ENCODE measurements at regions not wholly inside any gene's neighbourhood (a gene's known extent, or its start where the extent isn't known, plus 50 kb on each side); places are given as distances from the start of the nearest gene placed in this dataset.

DNA sequence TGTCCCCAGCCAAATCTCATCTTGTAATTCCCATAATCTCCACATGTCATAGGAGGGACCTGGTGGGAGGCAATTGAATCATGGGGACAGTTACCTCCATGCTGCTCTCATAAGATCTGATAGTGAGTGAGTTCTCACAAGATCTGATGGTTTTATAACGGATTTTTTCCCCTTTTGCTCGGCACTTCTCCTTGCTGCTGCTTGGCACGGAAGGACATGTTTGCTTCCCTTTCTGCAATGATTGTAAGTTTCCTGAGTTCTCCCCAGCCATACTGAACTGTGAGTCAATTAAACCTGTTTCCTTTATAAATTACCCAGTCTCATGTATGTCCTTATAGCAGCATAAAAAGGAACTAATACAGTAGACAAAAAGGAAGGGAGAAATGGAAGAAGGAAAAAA is 76.7 kb upstream of the CCNG1 start:
- CTCF ChIA-PET: no interaction called here
- WGBS, 2 experiments (ENCODE audit: extremely low coverage in 2 of 2, insufficient read length in 1 of 2): 0% methylated on average over 1 of the region's 3 CpGs; no CpG with 5 or more reads in 1 of the 2 experiments

More for the DNA sequence above, 76.7 kb upstream of the CCNG1 start:
- in situ Hi-C loops (cut with MboI; ENCODE audit: low sequenced_read_pairs) (no loop called here), dilution Hi-C loops (cut with HindIII; ENCODE audit: low sequenced_read_pairs, unreplicated experiment) (no loop called here), intact Hi-C loops (cut with micrococcal nuclease) (no loop called here)
- no peak for ATAC-seq (ENCODE audit: low read depth)
- no peak overlapping the region for H3K9ac ChIP-seq (ENCODE audit: low read depth, low read length)
- no peak overlapping the region for H4K5ac ChIP-seq (ENCODE audit: low read depth, low read length)
- no peaks in the 10 kb centered on the region for H3K36me3 ChIP-seq (ENCODE audit: control insufficient read depth, insufficient read depth, low read length)
- no peaks in the 10 kb centered on the region for H4K20me1 ChIP-seq (ENCODE audit: insufficient read depth, low read length)
- no peak overlapping the region for H3K27ac ChIP-seq (ENCODE audit: insufficient read depth, low read length)
- no peak overlapping the region for H4K91ac ChIP-seq (ENCODE audit: insufficient read depth, low read depth, low read length)
- H3K4ac ChIP-seq (ENCODE audit: low read depth, low read length): no peak overlapping the region
- H2AK9ac ChIP-seq (replicated peaks; ENCODE audit: low read depth, low read length, poor library complexity): no peak overlapping the region
- H3K18ac ChIP-seq (ENCODE audit: low read depth, low read length): no peak overlapping the region
- POLR2A ChIA-PET (ENCODE audit: unreplicated experiment): no interaction called here
- H4K8ac ChIP-seq (ENCODE audit: low read depth in 2 of 2, low read length in 2 of 2): no peak overlapping the region
- no peak overlapping the region for H3K23ac ChIP-seq (ENCODE audit: low read depth, low read length)
- BruUV-seq (replicated peaks): no TSS peak
- no peak overlapping the region for H3K4me2 ChIP-seq (ENCODE audit: low read depth, low read length)
- no peaks in the 10 kb centered on the region for H3K9me1 ChIP-seq (ENCODE audit: insufficient read depth, low read length)
- H3K79me1 ChIP-seq (ENCODE audit: low read depth in 1 of 2, low read length in 2 of 2): no peaks in the 10 kb centered on the region
- DNase-seq: no peak
- no peak overlapping the region for H2AK5ac ChIP-seq (ENCODE audit: low read depth, low read length)
- H3K4me3 ChIP-seq (ENCODE audit: insufficient read depth, low read depth, low read length): no peak overlapping the region
- no peak overlapping the region for H2AFZ ChIP-seq (replicated peaks; ENCODE audit: low read length, poor library complexity)
- TF ChIP-seq FOS (IDR thresholded peaks at IDR 0.05; ENCODE audit: low read depth, low read length) (no peak), MXI1 (IDR thresholded peaks at IDR 0.05; ENCODE audit: borderline replicate concordance, low read depth, low read length) (no peak), CHD1 (IDR thresholded peaks at IDR 0.05; ENCODE audit: low read depth, low read length) (no peak), CEBPB (IDR thresholded peaks at IDR 0.05; ENCODE audit: low read depth, low read length) (no peak), CTCF (conservative IDR thresholded peaks at IDR 0.05; ENCODE audit: low read depth, low read length) (no peak), SMC3 (IDR thresholded peaks at IDR 0.05; ENCODE audit: low read depth, low read length) (no peak), MAZ (IDR thresholded peaks at IDR 0.05; ENCODE audit: borderline replicate concordance, low read depth, low read length) (no peak), RAD21 (IDR thresholded peaks at IDR 0.05; ENCODE audit: low read length) (no peak), NFE2L2 (IDR thresholded peaks at IDR 0.05; ENCODE audit: low read depth, low read length) (no peak), POLR2A (IDR thresholded peaks at IDR 0.05; ENCODE audit: low read depth, low read length) (no peak), RFX5 (IDR thresholded peaks at IDR 0.05; ENCODE audit: low read depth, low read length) (no peak), BHLHE40 (IDR thresholded peaks at IDR 0.05; ENCODE audit: low read depth, low read length) (no peak), MAFK (IDR thresholded peaks at IDR 0.05; ENCODE audit: low read depth, low read length) (no peak), RCOR1 (IDR thresholded peaks at IDR 0.05; ENCODE audit: insufficient replicate concordance, low read length) (no peak)
- TF ChIP-seq, protein P1, sequence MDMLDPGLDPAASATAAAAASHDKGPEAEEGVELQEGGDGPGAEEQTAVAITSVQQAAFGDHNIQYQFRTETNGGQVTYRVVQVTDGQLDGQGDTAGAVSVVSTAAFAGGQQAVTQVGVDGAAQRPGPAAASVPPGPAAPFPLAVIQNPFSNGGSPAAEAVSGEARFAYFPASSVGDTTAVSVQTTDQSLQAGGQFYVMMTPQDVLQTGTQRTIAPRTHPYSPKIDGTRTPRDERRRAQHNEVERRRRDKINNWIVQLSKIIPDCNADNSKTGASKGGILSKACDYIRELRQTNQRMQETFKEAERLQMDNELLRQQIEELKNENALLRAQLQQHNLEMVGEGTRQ (IDR thresholded peaks at IDR 0.05; ENCODE audit: low read depth, low read length): no peak
- TF ChIP-seq, protein P2, sequence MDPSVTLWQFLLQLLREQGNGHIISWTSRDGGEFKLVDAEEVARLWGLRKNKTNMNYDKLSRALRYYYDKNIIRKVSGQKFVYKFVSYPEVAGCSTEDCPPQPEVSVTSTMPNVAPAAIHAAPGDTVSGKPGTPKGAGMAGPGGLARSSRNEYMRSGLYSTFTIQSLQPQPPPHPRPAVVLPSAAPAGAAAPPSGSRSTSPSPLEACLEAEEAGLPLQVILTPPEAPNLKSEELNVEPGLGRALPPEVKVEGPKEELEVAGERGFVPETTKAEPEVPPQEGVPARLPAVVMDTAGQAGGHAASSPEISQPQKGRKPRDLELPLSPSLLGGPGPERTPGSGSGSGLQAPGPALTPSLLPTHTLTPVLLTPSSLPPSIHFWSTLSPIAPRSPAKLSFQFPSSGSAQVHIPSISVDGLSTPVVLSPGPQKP (IDR thresholded peaks at IDR 0.05; ENCODE audit: borderline replicate concordance, low read depth, low read length): no peak
- no peak overlapping the region for H3K56ac ChIP-seq (ENCODE audit: extremely low read depth, insufficient read depth, low read length)
- no peak overlapping the region for H2BK120ac ChIP-seq (ENCODE audit: low read depth, low read length)
- no peaks in the 10 kb centered on the region for H3K9me3 ChIP-seq (ENCODE audit: control insufficient read depth, insufficient read depth, low read length)
- no peak overlapping the region for H2BK20ac ChIP-seq (ENCODE audit: low read depth, low read length)
- no peak overlapping the region for H2BK15ac ChIP-seq (ENCODE audit: low read depth, low read length)
- H3K4me1 ChIP-seq (ENCODE audit: control insufficient read depth, insufficient read depth, low read length): no peaks in the 10 kb centered on the region
- H3K27me3 ChIP-seq (ENCODE audit: control insufficient read depth, insufficient read depth, low read length): no peaks in the 10 kb centered on the region
- no peak overlapping the region for H3K14ac ChIP-seq (replicated peaks; ENCODE audit: low read depth, low read length)
- H2BK5ac ChIP-seq (ENCODE audit: low read depth, low read length, poor library complexity, severe bottlenecking): no peak overlapping the region

Measured in IMR-90 (cell line).